SK-N-SH (cell line): ENCODE measurements at regions not wholly inside any gene's neighbourhood (a gene's known extent, or its start where the extent isn't known, plus 50 kb on each side); places are given as distances from the start of the nearest gene placed in this dataset.

Source experiments
- CTCF ChIA-PET: fragments of 300-600, 350-600 bp; formaldehyde crosslinking; extraction: SDS; loops from one replicate; lab custom pipeline; 2021; lab: Yijun Ruan, JAX
- POLR2A ChIA-PET: fragments of 350-600 bp; sonication (Branson Sonifier 250); formaldehyde crosslinking; extraction: SDS; loops from one replicate; lab custom pipeline; 2020; ENCODE audit warnings: antibody characterized with exemption, inconsistent platforms; lab: Yijun Ruan, JAX
- DNase-seq: peaks from one replicate; pipeline ENCODE4 v3.0.0; 2012
- H2AFZ ChIP-seq: fragments of 200-600 bp; sonication (generic); 2 replicates; pipeline ENCODE4 v1.8.1; 2016; ENCODE audit warnings: antibody characterized with exemption, mild to moderate bottlenecking, low read depth
- H3F3A ChIP-seq: fragments of 200-600 bp; sonication (generic); replicated peaks from 2 replicates; pipeline ENCODE3; 2016; ENCODE audit warnings: antibody characterized with exemption, mild to moderate bottlenecking; ENCODE audit not compliant: insufficient read depth
- H3K27ac ChIP-seq, 2 experiments: fragments of 200-500 bp in 1 of 2; fragments of 200-600 bp in 1 of 2; sonication (Bioruptor generic) in 1 of 2; sonication (generic), shearing (Covaris generic) in 1 of 2; 2 replicates each; pipeline versions ENCODE4 v1.5.1 to v1.6.1; 2014 to 2016; ENCODE audit warnings: low read depth in 2 of 2, inconsistent platforms in 1 of 2, low read length in 1 of 2, mild to moderate bottlenecking in 1 of 2, mixed read lengths in 1 of 2
- H3K27me3 ChIP-seq: fragments of 200-600 bp; sonication (generic), shearing (Covaris generic); 2 replicates; pipeline ENCODE4 v1.6.1; 2016; ENCODE audit warnings: mixed run types; ENCODE audit not compliant: insufficient read depth
- H3K36me3 ChIP-seq, 2 experiments: fragments of 200-500 bp in 1 of 2; fragments of 200-600 bp in 1 of 2; sonication (Bioruptor generic) in 1 of 2; sonication (generic) in 1 of 2; replicated peaks in 1 of 2; 2 replicates each; pipeline versions ENCODE3 to v1.5.1; 2014 to 2016; ENCODE audit warnings: low read length in 1 of 2, mild to moderate bottlenecking in 1 of 2; ENCODE audit not compliant: insufficient read depth in 2 of 2, control insufficient read depth in 1 of 2
- H3K4me1 ChIP-seq, 2 experiments: fragments of 200-500 bp in 1 of 2; fragments of 200-600 bp in 1 of 2; sonication (Bioruptor generic) in 1 of 2; sonication (generic), shearing (Covaris generic) in 1 of 2; 2 replicates each; pipeline versions ENCODE4 v1.5.1 to v1.6.1; 2014 to 2016; ENCODE audit warnings: low read depth in 1 of 2, low read length in 1 of 2, mixed run types in 1 of 2; ENCODE audit not compliant: insufficient read depth in 2 of 2, control insufficient read depth in 1 of 2
- H3K4me2 ChIP-seq: fragments of 200-600 bp; sonication (generic), shearing (Covaris generic); 2 replicates; pipeline ENCODE4 v1.6.1; 2017; ENCODE audit warnings: mixed run types
- H3K4me3 ChIP-seq, 2 experiments: fragments of 200-500 bp in 1 of 2; fragments of 200-600 bp in 1 of 2; sonication (Bioruptor generic) in 1 of 2; sonication (generic), shearing (Covaris generic) in 1 of 2; 2 replicates each; pipeline versions ENCODE4 v1.5.1 to v1.8.1; 2014 to 2016; ENCODE audit warnings: low read depth in 2 of 2, inconsistent platforms in 1 of 2, low read length in 1 of 2, mild to moderate bottlenecking in 1 of 2, mixed read lengths in 1 of 2, moderate library complexity in 1 of 2
- H3K79me2 ChIP-seq: fragments of 200-600 bp; sonication (generic); 2 replicates; pipeline ENCODE4 v1.8.1; 2017; ENCODE audit warnings: mild to moderate bottlenecking; ENCODE audit not compliant: insufficient read depth
- H3K9ac ChIP-seq: fragments of 200-600 bp; sonication (generic); 2 replicates; pipeline ENCODE4 v1.6.1; 2017; ENCODE audit warnings: mixed run types
- H3K9me2 ChIP-seq: fragments of 200-600 bp; sonication (generic); 2 replicates; pipeline ENCODE4 v1.6.1; 2017; ENCODE audit warnings: mixed run types
- H3K9me3 ChIP-seq: fragments of 200-600 bp; sonication (generic); 2 replicates; pipeline ENCODE4 v1.6.1; 2017; ENCODE audit warnings: mixed run types, mild to moderate bottlenecking, moderate library complexity
- H4K20me1 ChIP-seq: fragments of 200-600 bp; sonication (generic); 2 replicates; pipeline ENCODE4 v1.6.1; 2017; ENCODE audit warnings: mild to moderate bottlenecking, mixed run types; ENCODE audit not compliant: insufficient read depth
- EP300 ChIP-seq, 2 experiments: IDR thresholded peaks; 2 replicates each; pipeline versions ENCODE4 v1.4.0 to v1.6.1; 2012; ENCODE audit warnings: borderline replicate concordance in 1 of 2, low read depth in 1 of 2, low read length in 1 of 2
- FOSL2 ChIP-seq: IDR thresholded peaks from 2 replicates; pipeline ENCODE4 v1.4.0; 2012; ENCODE audit warnings: low read depth, mild to moderate bottlenecking, moderate library complexity, borderline replicate concordance
- GATA2 ChIP-seq: sonication (generic); formaldehyde crosslinking; IDR thresholded peaks from 2 replicates; pipeline ENCODE4 v1.5.0; 2020; ENCODE audit warnings: mild to moderate bottlenecking, missing genetic modification reagents
- MXI1 ChIP-seq: IDR thresholded peaks from 2 replicates; pipeline ENCODE4 v1.6.1; 2012; ENCODE audit warnings: mild to moderate bottlenecking, low read depth, low read length, improper control_type of control experiment
- RCOR1 ChIP-seq: fragments of 150-350 bp; IDR thresholded peaks from 2 replicates; pipeline ENCODE4 v1.6.1; 2017; ENCODE audit warnings: antibody characterized with exemption, low read length
- REST ChIP-seq: IDR thresholded peaks from 2 replicates; pipeline ENCODE4 v1.6.1; 2012; ENCODE audit warnings: mild to moderate bottlenecking, low read depth, low read length, moderate library complexity
- RFX5 ChIP-seq: IDR thresholded peaks from 2 replicates; pipeline ENCODE4 v1.6.1; 2012; ENCODE audit warnings: mild to moderate bottlenecking, improper control_type of control experiment, low read length
- SMC3 ChIP-seq: IDR thresholded peaks from 2 replicates; pipeline ENCODE4 v1.6.1; 2012; ENCODE audit warnings: low read depth, low read length, improper control_type of control experiment
- WGBS: methylation state at CpG from one replicate; pipeline ENCODE4 v1.1.6; 2017; ENCODE audit warnings: low lambda C conversion rate; 5-methylcytosine and 5-hydroxymethylcytosine counted together
- TF ChIP-seq, protein P1 (sequence below): IDR thresholded peaks from 2 replicates; pipeline ENCODE4 v1.4.0; 2012; ENCODE audit warnings: low read depth, borderline replicate concordance
- TF ChIP-seq, protein P2 (sequence below): IDR thresholded peaks from 2 replicates; pipeline ENCODE4 v1.4.0; 2012; ENCODE audit warnings: low read depth

- Histone ChIP-seq H3K4me3 (no peak overlapping the region), H3K36me3 (no peaks in the 10 kb centered on the region), H2AFZ (no peak overlapping the region), H4K20me1 (no peaks in the 10 kb centered on the region), H3F3A (no peaks in the 10 kb centered on the region), H3K4me1 (no peaks in the 10 kb centered on the region; a peak in 1 of 4 replicates), H3K27me3 (no peaks in the 10 kb centered on the region), H3K4me2 (no peak overlapping the region), H3K9me3 (no peaks in the 10 kb centered on the region), H3K79me2 (no peaks in the 10 kb centered on the region), H3K9me2 (no peaks in the 10 kb centered on the region), H3K27ac (no peak overlapping the region), H3K9ac (no peak overlapping the region)
- TF ChIP-seq REST = no peak
- TF ChIP-seq, protein P1, sequence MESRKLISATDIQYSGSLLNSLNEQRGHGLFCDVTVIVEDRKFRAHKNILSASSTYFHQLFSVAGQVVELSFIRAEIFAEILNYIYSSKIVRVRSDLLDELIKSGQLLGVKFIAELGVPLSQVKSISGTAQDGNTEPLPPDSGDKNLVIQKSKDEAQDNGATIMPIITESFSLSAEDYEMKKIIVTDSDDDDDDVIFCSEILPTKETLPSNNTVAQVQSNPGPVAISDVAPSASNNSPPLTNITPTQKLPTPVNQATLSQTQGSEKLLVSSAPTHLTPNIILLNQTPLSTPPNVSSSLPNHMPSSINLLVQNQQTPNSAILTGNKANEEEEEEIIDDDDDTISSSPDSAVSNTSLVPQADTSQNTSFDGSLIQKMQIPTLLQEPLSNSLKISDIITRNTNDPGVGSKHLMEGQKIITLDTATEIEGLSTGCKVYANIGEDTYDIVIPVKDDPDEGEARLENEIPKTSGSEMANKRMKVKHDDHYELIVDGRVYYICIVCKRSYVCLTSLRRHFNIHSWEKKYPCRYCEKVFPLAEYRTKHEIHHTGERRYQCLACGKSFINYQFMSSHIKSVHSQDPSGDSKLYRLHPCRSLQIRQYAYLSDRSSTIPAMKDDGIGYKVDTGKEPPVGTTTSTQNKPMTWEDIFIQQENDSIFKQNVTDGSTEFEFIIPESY = no peak
- no peak for TF ChIP-seq SMC3
- TF ChIP-seq, protein P2, sequence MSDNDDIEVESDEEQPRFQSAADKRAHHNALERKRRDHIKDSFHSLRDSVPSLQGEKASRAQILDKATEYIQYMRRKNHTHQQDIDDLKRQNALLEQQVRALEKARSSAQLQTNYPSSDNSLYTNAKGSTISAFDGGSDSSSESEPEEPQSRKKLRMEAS = no peak
- ChIA-PET POLR2A (no interaction called here), CTCF (no interaction called here)
- WGBS = 55% methylated on average over 3 of the region's 3 CpGs
- no peak for DNase-seq
These were observed 781.3 kb upstream of the MIR17HG start for GRCh38 chr13:90565985-90566713.

DNA sequence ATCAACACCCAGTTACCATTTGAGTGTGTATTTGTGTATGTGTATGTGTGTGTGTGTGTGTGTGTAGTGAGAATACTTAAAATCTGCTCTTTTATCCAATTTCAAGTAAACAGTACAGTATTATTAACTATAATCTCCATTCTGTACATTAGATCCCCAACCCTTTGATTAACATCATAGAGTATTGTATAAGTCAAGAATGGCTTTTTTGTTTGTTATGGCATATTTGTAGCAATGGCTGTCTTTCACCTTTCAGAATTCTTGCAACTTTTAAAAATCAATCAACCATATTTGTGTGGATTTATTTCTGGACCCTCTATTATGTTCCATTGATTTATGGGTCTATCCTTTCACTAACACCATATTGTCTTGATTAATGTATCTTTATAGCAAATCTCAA lies 779.3 kb upstream of the MIR17HG start:
- Histone ChIP-seq H3K4me1 (no peaks in the 10 kb centered on the region; a peak in 1 of 4 replicates), H3K27me3 (no peaks in the 10 kb centered on the region), H3K4me3 (no peak overlapping the region), H3F3A (no peaks in the 10 kb centered on the region), H3K9me2 (no peaks in the 10 kb centered on the region), H2AFZ (no peak overlapping the region), H4K20me1 (no peaks in the 10 kb centered on the region), H3K4me2 (no peak overlapping the region), H3K9me3 (no peaks in the 10 kb centered on the region), H3K36me3 (no peaks in the 10 kb centered on the region), H3K9ac (no peak overlapping the region), H3K27ac (no peak overlapping the region), H3K79me2 (no peaks in the 10 kb centered on the region)
- ChIA-PET POLR2A (no interaction called here), CTCF (no interaction called here)
- TF ChIP-seq EP300 (IDR thresholded peaks at IDR 0.05; ENCODE audit: borderline replicate concordance in 1 of 2, low read depth in 1 of 2, low read length in 1 of 2) = no peak
- no peak for TF ChIP-seq MXI1
- TF ChIP-seq FOSL2 = no peak
- TF ChIP-seq GATA2 = no peak
- TF ChIP-seq RCOR1 = no peak
- no peak for TF ChIP-seq RFX5
- no peak for DNase-seq
